Naive thymus-derived CD8-positive, alpha-beta T cell (primary cell): ENCODE measurements at regions not wholly inside any gene's neighbourhood (a gene's known extent, or its start where the extent isn't known, plus 50 kb on each side); places are given as distances from the start of the nearest gene placed in this dataset.

Experiments
- ATAC-seq, 2 donors: fragments of 150-1000 bp; cut with Tn5 transposase in 1 of 2; sonication (Bioruptor Pico), chemical (Tn5 transposase) in 1 of 2; 1 replicate in 1 of 2; 2 replicates in 1 of 2; pipeline ENCODE4 v1.10.0; 2021; ENCODE audit warnings: mild to moderate bottlenecking in 2 of 2, moderate library complexity in 2 of 2
- POLR2A ChIA-PET: fragments of 350-600 bp; sonication (Branson Sonifier 250); formaldehyde crosslinking; loops from one replicate; lab custom pipeline; 2021; ENCODE audit warnings: antibody characterized with exemption; lab: Charles Lee
- DNase-seq, 10 donors: peaks; one replicate each; pipeline versions ENCODE4 v3.0.0 to v3.0.0-alpha.2; 2020 to 2022
- H3K27ac Mint-ChIP-seq, 10 donors: one replicate each; pipeline ENCODE4 v1.8.0; 2020 to 2022; ENCODE audit warnings: mild to moderate bottlenecking in 10 of 10, mixed read lengths in 10 of 10, moderate library complexity in 4 of 10, inconsistent platforms in 1 of 10
- H3K27me3 Mint-ChIP-seq, 5 donors: one replicate each; pipeline ENCODE4 v1.8.0; 2021 to 2022; ENCODE audit warnings: mixed read lengths in 5 of 5
- H3K36me3 Mint-ChIP-seq, 3 donors: one replicate each; pipeline ENCODE4 v1.8.0; 2020 to 2022; ENCODE audit warnings: mixed read lengths in 3 of 3, mild to moderate bottlenecking in 2 of 3, inconsistent platforms in 1 of 3
- H3K4me1 Mint-ChIP-seq, 4 donors: one replicate each; pipeline ENCODE4 v1.8.0; 2021 to 2022; ENCODE audit warnings: mixed read lengths in 4 of 4
- H3K4me3 Mint-ChIP-seq, 10 donors: one replicate each; pipeline ENCODE4 v1.8.0; 2020 to 2022; ENCODE audit warnings: mild to moderate bottlenecking in 10 of 10, mixed read lengths in 10 of 10, moderate library complexity in 6 of 10, inconsistent platforms in 1 of 10
- H3K9me3 Mint-ChIP-seq, 9 donors: one replicate each; pipeline ENCODE4 v1.8.0; 2020 to 2022; ENCODE audit warnings: mixed read lengths in 9 of 9, mild to moderate bottlenecking in 3 of 9, inconsistent platforms in 1 of 9, moderate library complexity in 1 of 9

DNA sequence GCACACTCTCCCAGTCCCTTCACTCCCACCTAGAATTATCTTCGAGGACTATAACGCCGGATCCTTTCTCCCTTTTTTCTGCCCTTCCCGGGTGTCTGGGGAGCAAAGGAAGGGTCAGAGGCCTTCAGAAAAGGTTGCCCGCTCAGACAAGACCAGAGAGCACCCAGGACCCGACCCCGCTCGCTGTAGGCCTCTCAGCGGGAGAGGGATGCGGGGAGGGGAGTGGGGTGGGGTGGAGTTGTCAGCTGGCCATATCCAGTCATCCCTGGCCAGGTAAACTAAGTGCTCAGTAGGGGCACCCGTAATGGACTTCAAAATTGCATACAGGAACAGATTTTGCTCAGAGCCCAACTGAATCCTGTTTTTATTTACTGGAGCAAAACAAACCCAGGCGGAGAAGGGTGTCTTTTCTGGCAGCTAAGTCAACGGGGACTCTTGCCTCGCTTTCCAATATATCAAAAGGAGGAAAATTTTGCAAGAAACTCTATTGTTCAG is 65.0 kb downstream of the NOL4 start:
- POLR2A ChIA-PET: no interaction called here
- H3K4me3 Mint-ChIP-seq: peak overlapping the region in 1 of 10 donors; percentile 17
- no peak for DNase-seq
- no peak overlapping the region for H3K27ac Mint-ChIP-seq
- H3K36me3 Mint-ChIP-seq: peaks cover 0 to 4% (median 0%) of the 10 kb centered on the region in 3 donors
- peaks cover 9 to 50% (median 26%) of the 10 kb centered on the region in 5 donors for H3K27me3 Mint-ChIP-seq
- H3K9me3 Mint-ChIP-seq: peaks cover 0 to 30% (median 6%) of the 10 kb centered on the region in 9 donors
- no peak for ATAC-seq
- H3K4me1 Mint-ChIP-seq: peaks cover 0 to 3% (median 0%) of the 10 kb centered on the region in 4 donors

- Mint-ChIP-seq H3K4me3 (peak overlapping the region in 4 of 10 donors; percentile 11 to 58 (median 16)), H3K36me3 (peaks cover 0 to 4% (median 0%) of the 10 kb centered on the region in 3 donors), H3K27ac (no peak overlapping the region), H3K4me1 (peaks cover 0 to 5% (median 1%) of the 10 kb centered on the region in 4 donors), H3K9me3 (peaks cover 0 to 30% (median 6%) of the 10 kb centered on the region in 9 donors), H3K27me3 (peaks cover 9 to 50% (median 26%) of the 10 kb centered on the region in 5 donors)
- POLR2A ChIA-PET: no interaction called here
- ATAC-seq (no peak), DNase-seq (peak in 1 of 10 donors; percentile 0)
Measured at GRCh38 chr18:34158881-34159690, 65.6 kb downstream of the NOL4 start.

DNA sequence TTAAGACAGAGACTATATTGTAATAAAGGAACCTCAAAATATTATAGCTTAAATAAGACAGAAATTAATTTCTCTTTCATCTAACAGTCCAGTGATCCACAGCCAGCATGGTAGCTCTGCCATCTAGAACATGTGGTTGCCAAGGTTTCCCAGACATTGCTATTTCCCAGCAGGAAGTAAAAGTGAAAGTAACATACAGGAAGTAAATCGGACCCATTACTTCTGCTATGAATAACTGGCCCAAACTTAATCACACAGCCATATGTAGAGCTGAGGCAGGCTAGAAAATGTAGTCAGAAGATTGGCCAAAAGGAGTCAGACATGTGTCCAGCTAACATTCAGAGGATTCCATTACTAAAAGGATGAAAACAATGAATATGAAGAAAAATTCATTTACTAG is 71.0 kb downstream of the NOL4 start:
- Mint-ChIP-seq H3K4me3 (peak overlapping the region in 9 of 10 donors; percentile 13 to 66 (median 42)), H3K27me3 (peaks cover 6 to 19% (median 15%) of the 10 kb centered on the region in 5 donors), H3K36me3 (peaks cover 0 to 2% (median 0%) of the 10 kb centered on the region in 3 donors), H3K9me3 (peaks cover 0 to 12% (median 5%) of the 10 kb centered on the region in 9 donors), H3K4me1 (peaks cover 0 to 9% (median 5%) of the 10 kb centered on the region in 4 donors), H3K27ac (peak overlapping the region in 1 of 10 donors; percentile 13)
- peak in 1 of 2 donors; percentile 10 for ATAC-seq
- no peak for DNase-seq
- POLR2A ChIA-PET: no interaction called here

- Mint-ChIP-seq H3K36me3 (no peaks in the 10 kb centered on the region), H3K4me3 (no peak overlapping the region), H3K27ac (no peak overlapping the region), H3K27me3 (no peaks in the 10 kb centered on the region), H3K4me1 (no peaks in the 10 kb centered on the region), H3K9me3 (peaks cover 0 to 4% (median under 1%) of the 10 kb centered on the region in 9 donors)
- POLR2A ChIA-PET: no interaction called here
- ATAC-seq (no peak), DNase-seq (no peak)
Measured at GRCh38 chr18:34131006-34131405, 93.7 kb downstream of the NOL4 start.

DNA sequence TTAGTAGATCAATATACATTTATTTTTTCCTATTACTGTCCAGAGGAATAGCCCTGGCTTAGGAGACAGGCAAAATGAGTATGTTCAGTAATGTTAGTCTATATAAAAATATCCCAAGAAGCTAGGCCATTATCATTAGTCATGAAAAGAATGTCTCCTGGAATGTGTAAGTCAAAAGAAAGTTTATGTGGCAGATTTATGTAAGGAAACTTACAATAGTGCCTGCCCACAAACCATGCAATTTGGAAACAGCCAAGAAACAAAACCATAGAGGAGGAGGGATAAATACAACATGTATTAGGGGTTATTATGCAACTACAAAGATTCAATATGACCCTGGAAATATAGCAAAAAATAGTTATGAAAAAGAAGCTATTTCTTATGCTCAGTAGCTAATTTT is 96.3 kb downstream of the NOL4 start:
- Mint-ChIP-seq H3K27me3 (no peaks in the 10 kb centered on the region), H3K4me1 (no peaks in the 10 kb centered on the region), H3K4me3 (no peak overlapping the region), H3K36me3 (no peaks in the 10 kb centered on the region), H3K27ac (no peak overlapping the region), H3K9me3 (peaks cover 0 to 2% (median 0%) of the 10 kb centered on the region in 9 donors)
- POLR2A ChIA-PET: no interaction called here
- no peak for DNase-seq
- ATAC-seq: no peak

GRCh38 chr18:34126121-34126520 is 98.6 kb downstream of the NOL4 start:
- H3K27ac Mint-ChIP-seq: no peak overlapping the region
- no peaks in the 10 kb centered on the region for H3K27me3 Mint-ChIP-seq
- POLR2A ChIA-PET: no interaction called here
- H3K36me3 Mint-ChIP-seq: no peaks in the 10 kb centered on the region
- ATAC-seq (no peak), DNase-seq (no peak)
- H3K9me3 Mint-ChIP-seq: peaks cover 0 to 2% (median 0%) of the 10 kb centered on the region in 9 donors
- no peak overlapping the region for H3K4me3 Mint-ChIP-seq
- H3K4me1 Mint-ChIP-seq: no peaks in the 10 kb centered on the region

DNA sequence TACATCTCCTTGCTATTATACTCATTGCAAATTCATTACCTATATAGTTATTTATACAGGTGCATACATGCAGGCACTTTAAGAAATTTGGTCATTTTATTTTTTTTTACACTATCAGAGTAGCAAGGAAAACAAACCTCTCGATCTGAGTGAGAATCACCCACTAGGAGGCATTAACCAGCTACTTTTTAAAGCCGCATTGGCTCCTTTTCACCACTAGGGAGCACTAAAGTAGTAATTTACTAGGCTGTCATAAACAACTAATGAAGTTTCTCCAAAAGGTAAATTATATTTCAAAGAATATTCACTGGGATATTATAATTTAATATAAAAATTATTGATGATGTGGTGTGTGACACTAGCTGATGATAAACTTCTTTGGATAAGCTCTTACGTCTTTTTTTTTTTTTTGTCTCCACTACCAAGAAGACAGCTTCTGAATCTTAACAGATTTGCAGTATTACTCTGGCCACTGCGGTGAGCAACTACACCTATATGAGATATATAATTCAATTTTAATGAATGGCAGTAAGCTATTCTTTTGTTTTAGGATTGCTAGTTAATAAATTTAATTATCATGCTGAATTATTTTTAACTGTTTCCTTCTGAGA is 101.9 kb downstream of the NOL4 start:
- no peak overlapping the region for H3K27ac Mint-ChIP-seq
- no peaks in the 10 kb centered on the region for H3K36me3 Mint-ChIP-seq
- peaks cover 0 to 2% (median 0%) of the 10 kb centered on the region in 9 donors for H3K9me3 Mint-ChIP-seq
- no peaks in the 10 kb centered on the region for H3K4me1 Mint-ChIP-seq
- DNase-seq (no peak), ATAC-seq (no peak)
- H3K4me3 Mint-ChIP-seq: no peak overlapping the region
- no peaks in the 10 kb centered on the region for H3K27me3 Mint-ChIP-seq
- POLR2A ChIA-PET: no interaction called here

DNA sequence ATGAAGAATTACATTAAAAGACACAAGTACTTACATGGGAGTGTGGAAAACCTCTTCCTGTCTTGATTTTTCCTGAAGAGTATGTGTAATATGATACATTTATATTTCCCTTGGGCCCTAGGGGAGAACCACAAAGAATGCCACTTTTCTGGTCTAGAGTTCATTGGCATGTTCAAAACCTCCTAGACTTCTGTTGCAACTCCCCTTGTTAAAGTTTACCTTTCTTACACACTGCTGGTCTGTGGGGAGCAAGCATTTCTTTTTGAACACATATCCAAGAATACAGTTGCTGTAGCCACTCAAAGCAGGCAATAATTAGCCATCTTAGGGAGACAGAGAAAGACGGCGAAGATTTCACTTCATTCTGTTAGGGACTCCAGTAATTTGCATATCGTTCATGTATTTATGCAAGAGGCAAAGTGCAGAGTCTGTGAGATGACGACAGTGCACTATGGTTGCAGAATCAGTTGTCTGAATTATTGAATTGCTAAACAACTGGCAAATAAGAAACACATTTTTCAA is 103.5 kb downstream of the NOL4 start:
- Mint-ChIP-seq H3K27ac (no peak overlapping the region), H3K27me3 (no peaks in the 10 kb centered on the region), H3K4me3 (no peak overlapping the region), H3K9me3 (peaks cover 0 to 2% (median 0%) of the 10 kb centered on the region in 9 donors), H3K36me3 (no peaks in the 10 kb centered on the region), H3K4me1 (no peaks in the 10 kb centered on the region)
- DNase-seq (no peak), ATAC-seq (no peak)
- POLR2A ChIA-PET: no interaction called here

DNA sequence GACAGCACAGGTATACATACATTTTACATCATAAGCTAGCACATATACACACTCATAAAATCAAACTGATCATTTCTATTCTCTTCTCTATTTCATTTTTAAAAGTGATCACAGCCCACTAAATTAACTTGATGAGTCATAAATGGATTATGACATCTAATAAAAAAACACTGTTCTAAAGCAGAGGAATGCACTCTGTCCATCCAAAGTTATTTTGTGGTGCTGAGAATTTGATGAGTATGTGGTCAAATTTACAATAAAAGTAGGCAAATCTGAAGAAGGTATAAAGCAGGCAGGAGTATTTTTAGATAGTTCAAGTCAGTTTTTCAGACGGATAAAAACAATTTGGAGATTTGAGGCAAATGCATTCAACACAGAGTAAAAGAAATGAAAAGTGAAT is 104.4 kb downstream of the NOL4 start:
- peaks cover 0 to 3% (median 0%) of the 10 kb centered on the region in 9 donors for H3K9me3 Mint-ChIP-seq
- POLR2A ChIA-PET: no interaction called here
- DNase-seq (no peak), ATAC-seq (no peak)
- no peak overlapping the region for H3K4me3 Mint-ChIP-seq
- no peaks in the 10 kb centered on the region for H3K36me3 Mint-ChIP-seq
- no peak overlapping the region for H3K27ac Mint-ChIP-seq
- no peaks in the 10 kb centered on the region for H3K27me3 Mint-ChIP-seq
- no peaks in the 10 kb centered on the region for H3K4me1 Mint-ChIP-seq

- no peak overlapping the region for H3K4me3 Mint-ChIP-seq
- no peaks in the 10 kb centered on the region for H3K36me3 Mint-ChIP-seq
- no peaks in the 10 kb centered on the region for H3K27me3 Mint-ChIP-seq
- DNase-seq: no peak
- no peak for ATAC-seq
- H3K9me3 Mint-ChIP-seq: peaks cover 0 to 3% (median 0%) of the 10 kb centered on the region in 9 donors
- no peaks in the 10 kb centered on the region for H3K4me1 Mint-ChIP-seq
- POLR2A ChIA-PET: no interaction called here
- no peak overlapping the region for H3K27ac Mint-ChIP-seq
Measured at GRCh38 chr18:34117319-34117718, 107.4 kb downstream of the NOL4 start.

DNA sequence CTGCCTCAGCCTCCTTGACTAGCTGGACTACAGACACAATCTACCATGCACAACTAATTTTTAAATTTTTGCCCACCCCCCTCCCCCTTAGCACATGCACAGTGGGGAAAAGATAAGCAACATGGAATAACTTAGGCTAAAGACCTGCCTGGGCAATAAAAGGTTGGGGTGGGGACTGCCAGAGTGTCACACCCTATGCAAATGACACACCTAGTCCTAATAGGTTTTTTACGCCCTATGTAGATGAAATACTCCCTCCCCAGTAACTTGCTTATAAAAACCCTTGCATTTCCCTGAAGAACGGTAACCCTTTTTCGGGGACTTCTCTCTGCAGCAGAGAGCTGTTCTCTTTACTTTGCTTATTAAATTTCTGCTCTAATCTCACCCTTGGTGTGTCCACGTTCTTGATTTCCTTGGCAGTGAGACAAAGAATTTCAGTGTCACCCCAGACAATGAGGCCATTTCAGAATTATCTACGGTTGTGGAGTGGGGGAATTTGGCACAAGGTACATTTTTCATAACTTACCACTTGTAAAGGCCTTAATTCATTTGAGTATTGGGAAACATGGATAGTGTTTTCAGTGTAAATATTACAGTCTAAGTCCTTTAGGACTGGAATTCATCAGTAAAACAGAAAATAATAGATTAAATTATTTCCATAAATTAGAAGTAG is 109.2 kb downstream of the NOL4 start:
- Mint-ChIP-seq H3K27ac (no peak overlapping the region), H3K36me3 (no peaks in the 10 kb centered on the region), H3K4me3 (no peak overlapping the region), H3K27me3 (no peaks in the 10 kb centered on the region), H3K9me3 (peaks cover 0 to 6% (median 2%) of the 10 kb centered on the region in 9 donors), H3K4me1 (no peaks in the 10 kb centered on the region)
- POLR2A ChIA-PET: no interaction called here
- no peak for DNase-seq
- no peak for ATAC-seq

DNA sequence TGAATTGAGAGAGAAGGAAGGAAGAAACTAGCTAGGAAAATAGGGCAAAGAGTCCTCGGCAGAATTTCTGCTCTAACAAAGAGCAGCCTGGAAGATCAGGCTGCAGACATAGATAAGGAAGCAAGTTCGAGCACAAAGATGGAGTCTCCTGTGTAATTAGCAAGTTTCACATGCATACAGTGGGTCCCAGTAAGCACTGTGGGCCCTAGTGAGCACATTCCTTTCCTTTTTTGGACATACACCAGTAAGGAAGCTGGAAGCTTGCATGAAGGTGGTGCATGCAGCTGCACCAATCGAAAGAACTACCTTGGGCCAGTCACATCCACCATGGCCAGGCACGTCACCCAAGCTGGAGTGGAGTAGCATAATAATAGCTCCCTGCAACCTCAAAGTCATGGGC is 109.7 kb downstream of the NOL4 start:
- POLR2A ChIA-PET: no interaction called here
- Mint-ChIP-seq H3K36me3 (no peaks in the 10 kb centered on the region), H3K4me3 (no peak overlapping the region), H3K4me1 (no peaks in the 10 kb centered on the region), H3K27me3 (no peaks in the 10 kb centered on the region), H3K27ac (no peak overlapping the region), H3K9me3 (peaks cover 0 to 10% (median 3%) of the 10 kb centered on the region in 9 donors)
- DNase-seq (no peak), ATAC-seq (no peak)
